ENCODE measurements at regions not wholly inside any gene's neighbourhood (a gene's known extent, or its start where the extent isn't known, plus 50 kb on each side); places are given as distances from the start of the nearest gene placed in this dataset.

GRCh38 chr2:5474716-5475115 lies 217.5 kb upstream of the SOX11 start:
- Histone ChIP-seq H3K27ac (no peak overlapping the region), H3K4me3 (no peak overlapping the region), H3K27me3 (no peaks in the 10 kb centered on the region), H3K4me1 (no peaks in the 10 kb centered on the region), H3K9me3 (no peaks in the 10 kb centered on the region), H3K36me3 (no peaks in the 10 kb centered on the region)
- intact Hi-C loops (cut with DNase I) = no loop called here
- WGBS, 2 donors = 72 to 77% methylated on average over 11 to 14 of the region's 14 CpGs
- ATAC-seq = no peak
- no peak for DNase-seq
- FAIRE-seq = no peak
- TF ChIP-seq, protein P1, sequence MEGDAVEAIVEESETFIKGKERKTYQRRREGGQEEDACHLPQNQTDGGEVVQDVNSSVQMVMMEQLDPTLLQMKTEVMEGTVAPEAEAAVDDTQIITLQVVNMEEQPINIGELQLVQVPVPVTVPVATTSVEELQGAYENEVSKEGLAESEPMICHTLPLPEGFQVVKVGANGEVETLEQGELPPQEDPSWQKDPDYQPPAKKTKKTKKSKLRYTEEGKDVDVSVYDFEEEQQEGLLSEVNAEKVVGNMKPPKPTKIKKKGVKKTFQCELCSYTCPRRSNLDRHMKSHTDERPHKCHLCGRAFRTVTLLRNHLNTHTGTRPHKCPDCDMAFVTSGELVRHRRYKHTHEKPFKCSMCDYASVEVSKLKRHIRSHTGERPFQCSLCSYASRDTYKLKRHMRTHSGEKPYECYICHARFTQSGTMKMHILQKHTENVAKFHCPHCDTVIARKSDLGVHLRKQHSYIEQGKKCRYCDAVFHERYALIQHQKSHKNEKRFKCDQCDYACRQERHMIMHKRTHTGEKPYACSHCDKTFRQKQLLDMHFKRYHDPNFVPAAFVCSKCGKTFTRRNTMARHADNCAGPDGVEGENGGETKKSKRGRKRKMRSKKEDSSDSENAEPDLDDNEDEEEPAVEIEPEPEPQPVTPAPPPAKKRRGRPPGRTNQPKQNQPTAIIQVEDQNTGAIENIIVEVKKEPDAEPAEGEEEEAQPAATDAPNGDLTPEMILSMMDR (IDR thresholded peaks at IDR 0.05) = no peak

DNA sequence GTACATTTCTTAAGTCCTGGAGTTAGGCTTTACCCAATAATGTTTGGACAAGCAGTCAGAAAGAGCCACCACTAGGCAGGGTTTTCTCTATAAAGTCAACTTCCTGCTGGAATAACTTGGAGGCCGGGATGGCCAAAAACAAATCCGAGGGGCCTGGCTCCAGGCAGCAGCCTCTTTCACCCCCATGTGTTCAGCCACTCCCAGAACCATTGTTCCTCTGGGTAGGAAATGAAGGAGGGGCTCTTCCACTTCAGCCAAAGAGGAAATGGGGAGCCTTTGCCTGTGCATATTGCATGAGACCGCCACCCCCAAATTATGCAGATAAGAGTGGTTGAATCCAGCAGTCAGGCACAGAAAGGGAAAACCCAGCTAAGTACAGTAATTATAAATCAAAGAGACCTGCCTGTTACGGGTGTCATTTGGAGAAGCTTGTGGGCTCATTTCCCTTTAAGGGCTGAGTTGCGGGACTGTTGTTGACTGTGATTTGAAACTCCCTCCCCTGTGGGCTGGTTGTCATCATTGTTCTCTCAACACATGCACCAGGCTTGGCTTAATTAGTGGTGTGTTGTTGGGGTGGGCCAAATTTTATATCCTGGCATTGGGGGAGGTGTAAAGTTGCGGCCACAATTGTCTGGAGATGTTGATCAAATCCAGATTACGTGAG lies 212.8 kb upstream of the SOX11 start:
- ATAC-seq (no peak), DNase-seq (no peak), FAIRE-seq (no peak)
- intact Hi-C loops (cut with DNase I) = no loop called here
- TF ChIP-seq, protein P1 (IDR thresholded peaks at IDR 0.05) = no peak
- H3K36me3 ChIP-seq = no peaks in the 10 kb centered on the region
- H3K27ac ChIP-seq = no peak overlapping the region
- no peaks in the 10 kb centered on the region for H3K9me3 ChIP-seq
- H3K4me3 ChIP-seq = no peak overlapping the region
- WGBS, 2 donors = 59 to 64% methylated on average over 7 of the region's 7 CpGs
- H3K27me3 ChIP-seq = no peaks in the 10 kb centered on the region
- no peaks in the 10 kb centered on the region for H3K4me1 ChIP-seq

DNA sequence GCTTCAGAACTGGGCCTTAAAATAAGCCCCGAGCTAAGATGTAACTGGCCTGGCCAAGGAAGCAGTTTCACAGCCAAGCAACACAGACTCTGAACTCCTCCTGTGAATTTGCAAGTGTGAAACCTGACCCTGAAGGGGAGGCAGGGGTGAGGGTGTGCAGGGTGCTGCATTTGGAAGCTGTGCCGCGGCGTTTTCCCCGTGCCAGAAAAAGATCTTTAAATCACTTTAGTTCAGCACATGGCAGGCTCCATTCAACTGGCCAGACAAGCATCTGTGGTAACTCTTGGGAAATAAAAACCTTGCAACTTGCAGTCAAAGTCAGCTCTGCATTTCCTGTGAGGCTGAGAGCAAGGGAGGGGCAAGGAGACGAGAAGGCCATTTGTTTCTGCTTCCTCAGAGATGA lies 209.3 kb upstream of the SOX11 start:
- Histone ChIP-seq H3K36me3 (no peaks in the 10 kb centered on the region), H3K4me3 (no peak overlapping the region), H3K9me3 (no peaks in the 10 kb centered on the region), H3K27ac (no peak overlapping the region), H3K4me1 (no peaks in the 10 kb centered on the region), H3K27me3 (no peaks in the 10 kb centered on the region)
- DNase-seq (no peak), FAIRE-seq (no peak), ATAC-seq (no peak)
- intact Hi-C loops (cut with DNase I) = no loop called here
- 14 to 17% methylated on average over 6 of the region's 6 CpGs for WGBS, 2 donors
- TF ChIP-seq, protein P1 (IDR thresholded peaks at IDR 0.05) = no peak

DNA sequence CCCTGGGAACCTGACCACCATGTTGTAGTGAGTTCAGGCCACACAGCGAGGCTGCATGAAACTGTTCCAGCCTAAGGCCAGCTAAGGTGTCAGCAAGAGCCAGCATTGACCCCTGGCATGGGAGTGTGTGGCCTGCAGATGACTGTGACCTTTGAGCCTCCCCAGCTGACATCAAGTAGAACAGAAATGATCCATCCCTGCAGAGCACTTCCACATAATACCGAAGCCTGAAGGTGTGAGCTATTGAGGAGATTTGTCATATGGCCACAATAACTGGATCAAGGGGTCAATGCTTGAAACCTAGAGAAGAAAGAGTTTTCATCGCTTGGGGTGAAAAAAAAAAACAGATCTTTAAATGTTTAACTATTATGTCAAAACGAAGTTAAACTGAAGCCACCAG lies 207.3 kb upstream of the SOX11 start:
- intact Hi-C loops (cut with DNase I) = no loop called here
- Histone ChIP-seq H3K9me3 (no peaks in the 10 kb centered on the region), H3K27ac (no peak overlapping the region), H3K4me1 (no peaks in the 10 kb centered on the region), H3K4me3 (no peak overlapping the region), H3K36me3 (no peaks in the 10 kb centered on the region), H3K27me3 (no peaks in the 10 kb centered on the region)
- ATAC-seq = no peak
- TF ChIP-seq, protein P1 (IDR thresholded peaks at IDR 0.05) = no peak
- FAIRE-seq = no peak
- no peak for DNase-seq
- WGBS, 2 donors = 70 to 81% methylated on average over 4 of the region's 4 CpGs

DNA sequence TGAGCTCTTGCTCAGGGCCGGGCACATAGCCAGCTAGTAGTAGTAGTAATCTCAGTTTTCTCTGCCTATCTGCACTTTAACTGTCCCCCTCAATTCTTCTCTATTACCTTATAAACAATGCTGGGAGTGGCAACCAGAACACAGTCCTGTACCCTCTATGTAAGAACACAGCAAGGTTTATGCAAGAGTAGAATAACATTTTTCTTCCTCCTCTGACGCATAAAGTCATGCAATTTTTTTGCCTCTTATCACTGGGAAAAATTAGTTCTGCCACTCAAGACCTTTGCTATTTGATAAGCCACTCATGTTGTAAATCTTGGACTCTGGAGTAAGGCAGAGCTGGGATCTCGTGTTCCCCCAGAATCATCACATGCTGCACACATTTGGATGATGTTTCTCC lies 200.7 kb upstream of the SOX11 start:
- TF ChIP-seq, protein P1 (IDR thresholded peaks at IDR 0.05) = no peak
- intact Hi-C loops (cut with DNase I) = no loop called here
- H3K27me3 ChIP-seq = peaks cover 0 to under 1% (median 0%) of the 10 kb centered on the region in 4 donors
- no peak overlapping the region for H3K4me3 ChIP-seq
- H3K36me3 ChIP-seq = no peaks in the 10 kb centered on the region
- DNase-seq (no peak), FAIRE-seq (no peak), ATAC-seq (no peak)
- H3K27ac ChIP-seq = no peak overlapping the region
- no peaks in the 10 kb centered on the region for H3K4me1 ChIP-seq
- WGBS, 2 donors = 35 to 44% methylated on average over 3 of the region's 3 CpGs
- no peaks in the 10 kb centered on the region for H3K9me3 ChIP-seq

Measured in pancreas (tissue), 10 donors.